GM12878 (cell line): ENCODE measurements at regions not wholly inside any gene's neighbourhood (a gene's known extent, or its start where the extent isn't known, plus 50 kb on each side); places are given as distances from the start of the nearest gene placed in this dataset.
"Not testable (repeated sequence)": the region's sequence is repeated elsewhere in the genome, so short reads cannot be mapped to it uniquely, and the experiment has no call there.

Experiments used
- ATAC-seq: fragments of 200-7000 bp; cut with Tn5 transposase; 3 replicates; pipeline ENCODE4 v1.9.1; 2020; ENCODE audit warnings: mild to moderate bottlenecking, moderate library complexity
- BruUV-seq: library from RNA; stranded (reverse); fragments of 400-500 nt; replicated peaks from 2 replicates; lab custom pipeline; 2021; lab: Mats Ljungman, UMichigan
- CTCF ChIA-PET: fragments of 300-600 bp; sonication (Branson Sonifier 250); formaldehyde crosslinking; extraction: SDS; loops from one replicate; lab custom pipeline; 2021; ENCODE audit warnings: inconsistent platforms; lab: Yijun Ruan, JAX
- POLR2A ChIA-PET: fragments of 350-600 bp; formaldehyde crosslinking; extraction: SDS; loops from one replicate; lab custom pipeline; 2021; ENCODE audit warnings: inconsistent platforms; lab: Charles Lee
- RAD21 ChIA-PET: fragments of 300-600 bp; sonication (Branson Sonifier 250); formaldehyde crosslinking; loops from one replicate; lab custom pipeline; 2023; ENCODE audit warnings: antibody characterized with exemption; ENCODE audit not compliant: unreplicated experiment; lab: Charles Lee
- SMC1A ChIA-PET: fragments of 300-600 bp; sonication (Branson Sonifier 250); formaldehyde crosslinking; loops from one replicate; lab custom pipeline; 2023; ENCODE audit not compliant: unreplicated experiment, uncharacterized antibody; lab: Charles Lee
- DNase-seq: peaks from one replicate; pipeline ENCODE4 v3.0.0-alpha.2; 2011; ENCODE audit warnings: low read depth, low spot score
- FAIRE-seq: peaks from 3 replicates; lab custom pipeline; 2011; peaks lifted over from hg19 to GRCh38; lab: Jason Lieb, UNC
- H2AFZ ChIP-seq: 2 replicates; pipeline ENCODE4 v1.6.0; 2011; ENCODE audit warnings: low read depth, low read length, control low read depth; ENCODE audit not compliant: control insufficient read depth
- H3K27ac ChIP-seq: 2 replicates; pipeline ENCODE4 v1.5.1; 2011; ENCODE audit warnings: control low read depth; ENCODE audit not compliant: control insufficient read depth, insufficient read depth
- H3K27me3 ChIP-seq, 2 experiments: replicated peaks in 1 of 2; 2 replicates each; pipeline versions ENCODE4 v1.6.0 to v1.6.1; 2011; ENCODE audit warnings: low read length in 1 of 2; ENCODE audit not compliant: control insufficient read depth in 2 of 2, insufficient read depth in 2 of 2
- H3K36me3 ChIP-seq, 2 experiments: 2 replicates each; pipeline ENCODE4 v1.5.1; 2011; ENCODE audit warnings: low read length in 1 of 2; ENCODE audit not compliant: control insufficient read depth in 2 of 2, insufficient read depth in 2 of 2
- H3K4me1 ChIP-seq: 2 replicates; pipeline ENCODE4 v1.6.1; 2011; ENCODE audit warnings: mild to moderate bottlenecking, low read length, moderate library complexity, mixed read lengths; ENCODE audit not compliant: control insufficient read depth, insufficient read depth
- H3K4me2 ChIP-seq: 2 replicates; pipeline ENCODE4 v1.6.0; 2011; ENCODE audit warnings: control low read depth; ENCODE audit not compliant: control insufficient read depth, insufficient read depth
- H3K4me3 ChIP-seq: fragments of 200-600 bp; sonication (generic); 2 replicates; pipeline ENCODE4 v1.5.1; 2016
- H3K79me2 ChIP-seq: 2 replicates; pipeline ENCODE4 v1.6.0; 2011; ENCODE audit warnings: low read length; ENCODE audit not compliant: control insufficient read depth, insufficient read depth
- H3K9ac ChIP-seq: 2 replicates; pipeline ENCODE4 v1.8.0; 2011; ENCODE audit warnings: low read length, control low read depth, mixed read lengths; ENCODE audit not compliant: control insufficient read depth, insufficient read depth
- H3K9me3 ChIP-seq: replicated peaks from 3 replicates; pipeline ENCODE4 v1.5.1; 2011; ENCODE audit warnings: mild to moderate bottlenecking, low read length; ENCODE audit not compliant: control insufficient read depth, insufficient read depth
- H4K20me1 ChIP-seq: 2 replicates; pipeline ENCODE4 v1.6.0; 2011; ENCODE audit not compliant: control insufficient read depth, insufficient read depth
- CBX3 ChIP-seq: fragments of 200-600 bp; sonication (generic); IDR thresholded peaks from 2 replicates; pipeline ENCODE4 v1.6.1; 2016; ENCODE audit warnings: low read depth, borderline replicate concordance
- HDAC2 ChIP-seq: fragments of 200-600 bp; sonication (generic); IDR thresholded peaks from 2 replicates; pipeline ENCODE4 v1.6.1; 2017
- NFIC ChIP-seq: IDR thresholded peaks from 2 replicates; pipeline ENCODE4 v1.6.1; 2012; ENCODE audit warnings: low read depth, mild to moderate bottlenecking, inconsistent platforms, low read length, moderate library complexity
- PBX3 ChIP-seq: IDR thresholded peaks from 2 replicates; pipeline ENCODE4 v1.6.1; 2011; ENCODE audit warnings: mild to moderate bottlenecking, low read depth, low read length, moderate library complexity; ENCODE audit not compliant: insufficient replicate concordance
- SRF ChIP-seq, 2 experiments: IDR thresholded peaks; 2 replicates each; pipeline ENCODE4 v1.6.1; 2011; ENCODE audit warnings: low read depth in 2 of 2, low read length in 2 of 2, mild to moderate bottlenecking in 1 of 2, moderate library complexity in 1 of 2
- TCF3 ChIP-seq: IDR thresholded peaks from 2 replicates; pipeline ENCODE4 v1.6.1; 2012; ENCODE audit warnings: low read depth, mild to moderate bottlenecking, low read length, borderline replicate concordance; ENCODE audit not compliant: insufficient read depth
- WGBS: methylation state at CpG from one replicate; pipeline ENCODE4 v1.1.6; 2016; ENCODE audit warnings: low lambda C conversion rate; ENCODE audit not compliant: insufficient replicate concordance, insufficient coverage; ENCODE audit errors: missing lambda C conversion rate; 5-methylcytosine and 5-hydroxymethylcytosine counted together
- in situ Hi-C: fragments of 300-500 bp; cut with MboI; formaldehyde crosslinking; loops from 9 replicates; pipeline ENCODE4 v1.14.3; 2018; ENCODE audit warnings: mixed read lengths
- intact Hi-C: fragments of 100-400 bp; cut with micrococcal nuclease; formaldehyde crosslinking; loops from one replicate; pipeline ENCODE4 v1.14.2; 2022; ENCODE audit not compliant: unreplicated experiment
- TF ChIP-seq, protein P1 (sequence below): IDR thresholded peaks from 2 replicates; pipeline ENCODE4 v1.6.1; 2012; ENCODE audit warnings: mild to moderate bottlenecking, low read depth, low read length
- TF ChIP-seq, protein P2 (sequence below): IDR thresholded peaks from 2 replicates; pipeline ENCODE4 v1.6.1; 2012; ENCODE audit warnings: low read depth, low read length, improper control_type of control experiment

DNA sequence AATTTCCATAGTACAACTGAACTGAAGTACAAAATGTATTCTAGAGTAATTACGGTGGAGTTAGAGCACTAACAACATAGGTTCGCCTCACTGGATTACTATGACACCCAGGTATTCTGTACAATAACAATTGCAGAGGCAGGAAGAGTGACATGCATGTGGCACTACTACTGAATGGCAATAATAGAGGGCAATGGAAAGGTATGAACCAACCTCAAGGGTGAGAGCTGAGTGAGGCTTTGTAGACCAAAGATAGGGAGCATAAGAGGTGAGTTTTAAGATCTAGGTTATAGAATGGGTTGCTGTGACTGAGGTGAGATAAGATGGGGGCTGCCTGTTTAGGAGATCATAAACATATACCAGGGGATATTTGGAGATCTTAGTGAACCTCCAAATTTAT, 343.1 kb downstream of the PCNX1 start (continued):
- no peak for TF ChIP-seq HDAC2
- TF ChIP-seq NFIC = no peak
- TF ChIP-seq CBX3 = no peak
- TF ChIP-seq, protein P1, sequence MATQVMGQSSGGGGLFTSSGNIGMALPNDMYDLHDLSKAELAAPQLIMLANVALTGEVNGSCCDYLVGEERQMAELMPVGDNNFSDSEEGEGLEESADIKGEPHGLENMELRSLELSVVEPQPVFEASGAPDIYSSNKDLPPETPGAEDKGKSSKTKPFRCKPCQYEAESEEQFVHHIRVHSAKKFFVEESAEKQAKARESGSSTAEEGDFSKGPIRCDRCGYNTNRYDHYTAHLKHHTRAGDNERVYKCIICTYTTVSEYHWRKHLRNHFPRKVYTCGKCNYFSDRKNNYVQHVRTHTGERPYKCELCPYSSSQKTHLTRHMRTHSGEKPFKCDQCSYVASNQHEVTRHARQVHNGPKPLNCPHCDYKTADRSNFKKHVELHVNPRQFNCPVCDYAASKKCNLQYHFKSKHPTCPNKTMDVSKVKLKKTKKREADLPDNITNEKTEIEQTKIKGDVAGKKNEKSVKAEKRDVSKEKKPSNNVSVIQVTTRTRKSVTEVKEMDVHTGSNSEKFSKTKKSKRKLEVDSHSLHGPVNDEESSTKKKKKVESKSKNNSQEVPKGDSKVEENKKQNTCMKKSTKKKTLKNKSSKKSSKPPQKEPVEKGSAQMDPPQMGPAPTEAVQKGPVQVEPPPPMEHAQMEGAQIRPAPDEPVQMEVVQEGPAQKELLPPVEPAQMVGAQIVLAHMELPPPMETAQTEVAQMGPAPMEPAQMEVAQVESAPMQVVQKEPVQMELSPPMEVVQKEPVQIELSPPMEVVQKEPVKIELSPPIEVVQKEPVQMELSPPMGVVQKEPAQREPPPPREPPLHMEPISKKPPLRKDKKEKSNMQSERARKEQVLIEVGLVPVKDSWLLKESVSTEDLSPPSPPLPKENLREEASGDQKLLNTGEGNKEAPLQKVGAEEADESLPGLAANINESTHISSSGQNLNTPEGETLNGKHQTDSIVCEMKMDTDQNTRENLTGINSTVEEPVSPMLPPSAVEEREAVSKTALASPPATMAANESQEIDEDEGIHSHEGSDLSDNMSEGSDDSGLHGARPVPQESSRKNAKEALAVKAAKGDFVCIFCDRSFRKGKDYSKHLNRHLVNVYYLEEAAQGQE = no peak
- TF ChIP-seq PBX3 = no peak

DNA sequence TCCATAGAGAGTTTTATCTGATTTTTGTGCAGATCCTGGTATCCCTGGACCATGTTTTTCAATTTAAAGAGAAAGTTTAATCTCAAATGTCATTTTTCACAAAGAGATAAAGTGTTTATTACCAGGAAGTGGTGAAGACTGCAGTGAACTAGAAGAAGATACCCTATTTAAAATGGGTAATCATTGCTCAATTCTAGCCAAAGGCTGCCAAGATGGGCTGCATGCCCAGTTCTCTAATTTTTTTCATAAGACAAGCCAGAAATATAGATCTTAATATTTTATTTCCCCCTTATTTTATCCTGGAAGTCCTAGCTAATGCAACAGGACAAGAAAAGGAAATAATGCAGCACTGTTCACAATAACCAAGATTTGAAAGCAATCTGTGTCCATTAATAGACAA, 343.5 kb downstream of the PCNX1 start:
- H3K36me3 ChIP-seq = no peaks in the 10 kb centered on the region
- no peak overlapping the region for H3K9ac ChIP-seq
- no peak overlapping the region for H3K4me2 ChIP-seq
- TF ChIP-seq, protein P2, sequence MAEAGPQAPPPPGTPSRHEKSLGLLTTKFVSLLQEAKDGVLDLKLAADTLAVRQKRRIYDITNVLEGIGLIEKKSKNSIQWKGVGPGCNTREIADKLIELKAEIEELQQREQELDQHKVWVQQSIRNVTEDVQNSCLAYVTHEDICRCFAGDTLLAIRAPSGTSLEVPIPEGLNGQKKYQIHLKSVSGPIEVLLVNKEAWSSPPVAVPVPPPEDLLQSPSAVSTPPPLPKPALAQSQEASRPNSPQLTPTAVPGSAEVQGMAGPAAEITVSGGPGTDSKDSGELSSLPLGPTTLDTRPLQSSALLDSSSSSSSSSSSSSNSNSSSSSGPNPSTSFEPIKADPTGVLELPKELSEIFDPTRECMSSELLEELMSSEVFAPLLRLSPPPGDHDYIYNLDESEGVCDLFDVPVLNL = no peak
- TF ChIP-seq SRF (IDR thresholded peaks at IDR 0.05; ENCODE audit: low read depth in 2 of 2, low read length in 2 of 2) (no peak), TCF3 (no peak)
- RAD21 ChIA-PET = no interaction called here
- POLR2A ChIA-PET = no interaction called here
- intact Hi-C loops (no loop called here), in situ Hi-C loops (no loop called here)
- no peaks in the 10 kb centered on the region for H3K79me2 ChIP-seq
- H3K4me1 ChIP-seq = no peaks in the 10 kb centered on the region; the same call in 1 of the 2 replicates
- no peaks in the 10 kb centered on the region for H4K20me1 ChIP-seq
- H3K9me3 ChIP-seq = peaks cover 3% of the 10 kb centered on the region; the same call in 1 of the 3 replicates
- SMC1A ChIA-PET = no interaction called here
- FAIRE-seq (no peak), ATAC-seq (no peak), DNase-seq (no peak)
- no peak overlapping the region for H3K27ac ChIP-seq
- CTCF ChIA-PET = no interaction called here
- H2AFZ ChIP-seq = no peak overlapping the region
- H3K4me3 ChIP-seq = no peak overlapping the region
- no TSS peak for BruUV-seq
- H3K27me3 ChIP-seq = no peaks in the 10 kb centered on the region

DNA sequence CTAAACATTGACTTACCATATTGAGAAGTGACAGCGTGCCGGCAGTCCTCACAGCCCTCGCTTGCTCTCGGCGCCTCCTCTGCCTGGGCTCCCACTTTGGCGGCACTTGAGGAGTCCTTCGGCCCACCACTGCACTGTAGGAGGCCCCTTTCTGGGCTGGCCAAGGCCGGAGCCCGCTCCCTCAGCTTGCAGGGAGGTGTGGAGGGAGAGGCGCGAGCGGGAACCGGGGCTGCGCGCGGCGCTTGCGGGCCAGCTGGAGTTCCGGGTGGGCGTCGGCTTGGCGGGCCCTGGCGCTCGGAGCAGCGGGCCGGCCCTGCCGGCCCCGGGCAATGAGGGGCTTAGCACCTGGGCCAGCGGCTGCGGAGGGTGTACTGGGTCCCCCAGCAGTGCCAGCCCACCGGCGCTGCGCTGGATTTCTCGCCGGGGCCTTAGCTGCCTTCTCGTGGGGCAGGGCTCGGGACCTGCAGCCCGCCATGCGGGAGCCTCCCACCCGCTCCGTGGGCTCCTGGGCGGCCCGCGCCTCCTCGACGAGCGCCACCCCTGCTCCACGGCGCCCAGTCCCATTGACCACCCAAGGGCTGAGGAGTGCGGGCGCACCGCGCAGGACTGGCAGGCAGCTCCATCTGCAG, 346.9 kb downstream of the PCNX1 start:
- H3K79me2 ChIP-seq, H2AFZ ChIP-seq, H3K27ac ChIP-seq, H3K9me3 ChIP-seq, H3K4me3 ChIP-seq, ATAC-seq, H4K20me1 ChIP-seq, H3K9ac ChIP-seq, H3K4me2 ChIP-seq, SMC1A ChIA-PET, RAD21 ChIA-PET, intact Hi-C loops, H3K36me3 ChIP-seq, FAIRE-seq, in situ Hi-C loops, H3K4me1 ChIP-seq, BruUV-seq, H3K27me3 ChIP-seq, POLR2A ChIA-PET, DNase-seq: not testable (repeated sequence)
- CTCF ChIA-PET = interaction anchor here (1.3 kb wide), 1 partner anchor 18 kb away, joined by 3 read pairs; no protein-coding TSS in a partner anchor
- 84% methylated on average over 52 of the region's 53 CpGs for WGBS
